HG03460 (cell line): ENCODE measurements at regions not wholly inside any gene's neighbourhood (a gene's known extent, or its start where the extent isn't known, plus 50 kb on each side); places are given as distances from the start of the nearest gene placed in this dataset.

Source experiments
- ATAC-seq: cut with Tn5 transposase; IDR thresholded peaks from one replicate; pipeline ENCODE4 v1.9.1; 2021; ENCODE audit not compliant: unreplicated experiment

DNA sequence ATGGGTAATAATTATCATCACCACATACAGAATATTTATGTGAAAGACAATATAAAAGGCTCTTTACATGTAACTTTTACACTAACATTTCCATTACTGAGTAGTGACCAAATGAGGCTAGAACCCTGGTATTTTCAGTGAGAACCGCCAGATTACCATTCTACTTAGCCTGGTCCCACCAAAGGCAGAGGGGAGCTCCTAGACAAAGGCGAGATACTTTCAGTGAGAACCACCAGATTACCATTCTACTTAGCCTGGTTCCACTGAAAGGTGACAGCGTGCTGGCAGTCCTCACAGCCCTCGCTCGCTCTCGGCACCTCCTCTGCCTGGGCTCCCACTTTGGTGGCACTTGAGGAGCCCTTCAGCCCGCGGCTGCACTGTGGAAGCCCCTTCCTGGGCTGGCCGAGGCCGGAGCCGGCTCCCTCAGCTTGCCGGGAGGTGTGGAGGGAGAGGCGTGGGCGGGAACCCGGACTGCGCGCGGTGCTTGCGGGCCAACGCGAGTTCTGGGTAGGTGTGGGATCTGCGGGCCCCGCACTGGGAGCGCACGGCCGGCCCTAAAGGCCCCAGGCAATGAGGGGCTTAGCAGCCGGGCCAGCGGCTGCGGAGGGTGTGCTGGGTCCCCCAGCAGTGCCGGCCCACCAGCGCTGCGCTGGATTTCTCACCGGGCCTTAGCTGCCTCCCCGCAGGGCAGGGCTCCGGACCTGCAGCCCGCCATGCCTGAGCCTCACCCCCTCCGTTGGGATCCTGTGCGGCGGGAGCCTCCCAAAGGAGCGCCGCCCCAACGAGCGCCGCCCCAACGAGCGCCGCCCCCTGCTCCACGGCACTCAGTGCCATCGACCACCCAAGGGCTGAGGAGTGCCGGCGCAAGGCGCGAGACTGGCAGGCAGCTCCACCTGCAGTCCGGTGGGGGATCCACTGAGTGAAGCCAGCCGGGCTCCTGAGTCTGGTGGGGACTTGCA lies 1276.1 kb downstream of the PCDH7 start:
- no peak for ATAC-seq

DNA sequence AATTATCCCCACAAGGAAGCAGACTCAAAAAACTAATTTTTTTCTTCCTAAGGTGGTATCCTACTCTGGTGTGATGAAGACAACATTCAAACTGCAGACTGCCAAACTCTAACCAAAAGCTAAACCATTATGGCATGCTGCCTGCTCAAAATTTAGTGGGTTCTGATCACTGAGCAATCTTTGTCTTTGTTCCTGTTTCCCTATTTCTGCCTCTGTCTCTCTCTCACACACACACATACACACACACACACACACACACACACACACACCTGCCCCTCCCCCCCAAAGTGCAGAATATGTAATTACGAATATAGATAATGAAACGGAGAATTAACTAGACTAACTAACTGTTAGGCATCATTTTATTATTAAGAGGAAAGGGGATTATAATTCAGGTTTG lies 1278.6 kb downstream of the PCDH7 start:
- ATAC-seq: no peak

DNA sequence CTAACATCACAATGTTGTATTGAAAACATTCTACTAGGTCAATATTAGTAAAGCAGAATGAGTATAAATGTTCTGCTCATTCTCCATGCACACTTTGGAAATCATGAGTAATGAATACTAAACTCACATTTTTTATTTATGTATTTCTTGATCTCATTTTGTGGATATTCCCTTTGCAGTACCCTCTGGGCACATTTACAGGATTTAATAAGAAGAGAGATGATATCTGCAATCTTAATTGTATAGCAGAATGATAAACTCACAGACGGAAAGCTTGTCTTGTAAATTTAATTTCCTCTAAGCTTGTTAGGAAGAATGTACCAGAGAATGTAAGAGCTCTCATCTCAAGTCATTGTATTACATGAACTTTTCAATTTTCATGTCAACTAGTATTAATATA lies 1279.7 kb downstream of the PCDH7 start:
- ATAC-seq: no peak

DNA sequence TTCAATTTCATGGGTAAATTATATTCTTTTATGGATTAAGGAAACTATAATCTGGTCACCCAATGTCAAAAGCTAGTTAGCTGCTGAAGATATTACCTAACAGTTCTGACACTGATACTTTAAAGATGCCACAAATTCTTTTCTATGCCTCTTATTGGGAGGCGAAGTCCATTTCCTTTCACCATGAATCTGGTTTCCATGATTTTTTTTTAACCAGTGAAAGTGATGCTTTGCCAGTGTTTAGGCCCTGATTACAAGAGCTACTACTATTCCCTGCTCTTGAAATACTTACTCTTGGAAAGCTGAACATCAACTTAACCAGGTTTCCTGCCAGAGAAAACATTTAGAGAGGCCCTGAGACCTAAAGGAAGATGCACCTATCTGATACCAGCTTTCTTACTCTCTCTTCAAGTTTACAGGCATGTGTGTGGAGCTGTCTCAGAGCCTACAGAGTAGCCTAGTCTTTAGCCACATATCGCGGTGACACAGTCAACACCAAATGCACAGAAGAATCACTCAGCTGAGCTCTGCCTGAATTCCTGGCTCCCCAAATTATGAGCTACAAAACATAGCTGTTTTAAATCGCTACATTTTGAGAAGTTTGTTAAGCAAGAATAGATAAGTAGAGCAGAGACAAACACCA lies 1280.8 kb downstream of the PCDH7 start:
- ATAC-seq: no peak

- ATAC-seq: no peak
Observed at GRCh38 chr4:32002037-32002747, 1282.0 kb downstream of the PCDH7 start.

DNA sequence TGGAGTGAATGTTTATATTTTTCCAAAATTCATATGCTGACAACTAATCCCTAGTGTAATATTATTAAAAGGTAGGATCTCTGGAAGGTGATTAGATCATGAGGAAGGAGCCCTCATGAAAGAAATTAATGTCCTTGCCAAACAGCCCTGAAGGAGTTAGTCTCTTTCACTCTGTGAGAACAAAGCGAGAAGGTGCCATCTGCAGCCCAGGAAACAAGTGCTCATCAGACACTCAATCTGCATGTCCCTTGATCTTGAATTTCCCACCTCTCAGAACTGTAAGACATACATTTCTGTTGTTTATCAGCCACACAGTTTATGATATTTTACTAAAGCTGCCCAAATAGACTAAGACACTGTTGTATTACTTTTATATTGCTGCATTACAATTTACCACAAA lies 1283.4 kb downstream of the PCDH7 start:
- no peak for ATAC-seq

- no peak for ATAC-seq
Observed at GRCh38 chr4:32010221-32010620, 1290.1 kb downstream of the PCDH7 start.

DNA sequence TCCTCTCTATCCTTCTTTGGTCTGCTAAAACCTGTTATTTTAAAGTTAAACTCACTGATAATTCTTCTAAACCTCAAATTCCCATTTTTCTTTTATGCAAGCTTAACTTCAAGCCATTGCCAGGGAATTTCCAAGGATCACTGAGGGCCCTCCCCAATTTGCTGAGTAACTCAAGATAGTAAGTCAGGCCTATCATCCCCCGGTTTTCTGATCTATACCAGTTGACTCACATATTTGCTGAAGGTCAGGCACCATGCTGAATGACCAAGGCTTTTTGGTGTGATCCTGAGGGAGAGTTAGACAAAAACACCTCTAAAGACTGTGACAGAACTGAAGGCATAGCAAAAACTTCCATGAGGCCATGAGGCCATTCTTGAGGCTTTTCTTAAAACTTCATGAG lies 1301.9 kb downstream of the PCDH7 start:
- ATAC-seq: no peak

- ATAC-seq: no peak
Observed at GRCh38 chr4:32025851-32026459, 1305.8 kb downstream of the PCDH7 start.

DNA sequence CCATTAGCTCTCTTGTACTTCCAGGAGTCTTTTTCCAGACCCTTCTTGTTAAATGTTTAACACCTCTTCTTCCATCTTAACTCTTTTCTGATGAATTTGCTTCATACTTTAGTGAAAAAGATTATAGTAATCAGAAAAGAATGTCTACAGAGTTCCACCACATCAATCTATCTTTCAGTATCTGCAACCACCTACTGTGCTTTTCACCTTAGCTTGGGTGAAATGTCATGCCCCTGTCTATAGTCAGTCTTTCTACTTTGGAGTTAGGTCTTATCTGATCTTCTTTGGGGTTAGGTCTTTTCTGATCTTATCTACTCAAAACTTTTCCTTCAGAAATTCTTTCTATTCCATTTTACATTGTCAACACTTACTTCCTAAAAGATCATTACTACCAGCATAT lies 1310.2 kb downstream of the PCDH7 start:
- ATAC-seq: no peak

DNA sequence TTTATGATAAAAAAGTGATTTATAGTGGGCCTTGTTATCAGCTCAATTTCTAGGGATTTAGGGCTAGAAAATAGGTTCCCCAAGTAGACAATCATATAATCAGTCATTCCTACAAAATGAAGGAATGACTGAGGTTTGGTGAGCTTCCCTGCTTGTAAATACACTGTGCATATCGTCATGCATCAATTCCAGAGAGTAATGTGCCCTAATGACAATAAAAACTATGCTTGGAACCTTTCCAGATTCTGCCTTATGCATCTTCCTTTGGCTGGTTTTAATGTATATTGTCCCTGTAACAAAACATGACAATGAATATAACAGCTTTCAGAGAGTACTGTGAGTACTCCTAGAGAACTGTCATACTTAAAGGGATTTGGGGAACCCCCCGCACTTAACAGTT lies 1310.9 kb downstream of the PCDH7 start:
- no peak for ATAC-seq

- no peak for ATAC-seq
Observed at GRCh38 chr4:32032136-32032672, 1312.0 kb downstream of the PCDH7 start.

DNA sequence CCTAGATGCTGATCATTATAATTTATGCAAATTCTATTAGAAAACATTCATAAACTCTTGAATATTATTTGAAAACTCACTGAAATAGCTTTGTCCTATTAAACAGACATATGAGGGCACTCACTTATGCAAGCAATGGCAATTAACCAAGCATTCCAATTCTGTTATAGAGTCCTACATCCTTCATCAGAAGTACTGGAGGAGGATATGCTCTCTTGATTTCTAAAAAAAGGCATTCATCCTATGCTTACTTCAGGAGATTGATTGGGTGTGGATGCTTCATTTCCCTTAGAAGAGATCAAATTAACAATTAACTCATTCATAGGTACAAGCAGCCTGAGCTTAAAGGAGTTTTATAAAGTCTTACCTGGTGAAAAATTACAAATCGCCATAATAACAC lies 1317.2 kb downstream of the PCDH7 start:
- no peak for ATAC-seq

DNA sequence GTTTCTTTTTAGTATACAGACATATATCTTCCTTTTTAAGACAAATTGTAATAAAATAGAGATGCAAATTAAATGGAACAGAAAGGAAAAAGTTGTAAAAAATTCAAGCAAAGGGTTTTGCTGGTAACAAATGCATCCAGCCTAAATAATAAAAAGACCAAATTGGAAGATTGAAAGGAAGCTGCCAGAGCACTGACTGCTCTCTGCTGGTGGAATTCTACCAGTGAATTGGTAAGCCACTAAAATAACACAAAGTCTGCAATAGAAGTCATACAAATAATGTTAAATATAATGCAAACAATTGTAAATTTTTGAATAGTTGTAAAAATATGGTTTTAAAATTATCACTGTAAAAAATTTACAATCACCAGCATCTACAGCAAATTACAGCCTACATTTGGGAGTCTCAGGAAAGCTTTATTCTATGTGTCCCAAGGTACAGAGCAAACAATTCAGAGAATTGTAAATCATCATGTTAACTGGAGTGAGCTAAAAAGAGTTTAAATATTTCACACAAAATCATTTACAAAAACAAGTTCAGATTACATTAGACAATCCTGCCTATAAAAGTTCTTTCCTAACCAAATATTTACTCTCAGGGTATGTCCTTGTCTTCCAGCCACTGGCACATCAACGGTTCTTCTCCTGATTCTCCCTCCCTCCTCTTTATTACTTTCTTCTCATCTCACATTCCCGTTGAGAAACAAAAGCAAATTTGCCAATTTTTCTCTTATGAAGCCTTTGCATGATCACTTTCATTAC lies 1322.5 kb downstream of the PCDH7 start:
- no peak for ATAC-seq

DNA sequence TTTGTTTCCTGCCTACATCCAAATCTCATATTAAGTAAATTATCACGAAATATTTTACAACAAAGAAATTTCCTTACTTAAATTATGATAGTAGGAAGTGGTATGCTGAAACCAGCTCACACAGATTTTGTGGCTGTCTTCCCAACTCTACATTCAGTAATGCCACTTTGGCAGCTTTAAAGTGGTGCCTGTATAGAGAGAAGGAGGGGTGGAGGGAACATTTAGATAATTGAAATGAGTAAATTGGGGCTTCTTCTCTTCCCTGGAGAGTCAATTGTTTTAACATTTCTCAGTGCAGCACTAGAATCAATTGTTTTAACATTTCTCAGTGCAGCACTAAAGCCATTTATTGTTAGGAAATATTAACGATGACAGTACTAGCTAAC lies 1323.1 kb downstream of the PCDH7 start:
- no peak for ATAC-seq

GRCh38 chr4:32061916-32062315 lies 1341.7 kb downstream of the PCDH7 start:
- no peak for ATAC-seq

GRCh38 chr4:32073542-32073941 lies 1353.4 kb downstream of the PCDH7 start:
- no peak for ATAC-seq

DNA sequence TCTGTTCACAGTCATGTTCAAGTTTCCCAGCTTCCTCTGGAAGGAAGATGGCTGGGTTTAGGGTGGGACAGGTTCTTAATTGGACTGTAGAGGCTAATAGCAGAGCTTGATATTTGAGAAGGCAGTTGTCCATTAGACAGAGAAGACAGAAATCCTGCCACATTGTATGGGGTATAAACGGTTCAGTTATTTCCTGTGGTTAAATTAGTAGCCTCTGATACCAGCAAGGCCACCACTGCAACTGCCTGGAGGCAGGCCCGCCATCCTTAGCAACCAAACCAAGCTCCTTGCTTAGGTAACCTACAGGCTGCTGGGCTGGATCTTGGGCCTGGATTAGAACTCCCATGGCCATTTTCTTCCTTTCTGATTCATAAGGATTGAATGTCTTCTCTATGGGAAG lies 1367.0 kb downstream of the PCDH7 start:
- ATAC-seq: no peak

DNA sequence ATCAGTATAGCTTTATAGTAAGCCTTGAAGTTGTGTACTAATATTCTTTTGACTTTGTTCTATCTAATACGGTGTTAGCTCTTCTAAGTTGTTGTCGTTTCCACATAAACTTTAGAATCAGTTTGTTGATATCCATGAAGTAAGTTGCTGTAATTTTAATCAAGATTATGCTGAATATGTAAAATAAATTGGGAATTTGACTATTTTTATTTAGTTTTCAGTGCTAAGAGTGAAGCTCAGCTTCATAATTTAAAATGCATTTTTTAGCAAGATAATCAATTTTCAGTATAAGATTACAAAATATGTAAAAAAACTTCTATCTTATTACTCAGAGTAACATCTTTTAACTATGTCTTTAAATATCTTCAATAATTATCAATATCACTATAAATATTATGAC lies 1374.8 kb downstream of the PCDH7 start:
- no peak for ATAC-seq

DNA sequence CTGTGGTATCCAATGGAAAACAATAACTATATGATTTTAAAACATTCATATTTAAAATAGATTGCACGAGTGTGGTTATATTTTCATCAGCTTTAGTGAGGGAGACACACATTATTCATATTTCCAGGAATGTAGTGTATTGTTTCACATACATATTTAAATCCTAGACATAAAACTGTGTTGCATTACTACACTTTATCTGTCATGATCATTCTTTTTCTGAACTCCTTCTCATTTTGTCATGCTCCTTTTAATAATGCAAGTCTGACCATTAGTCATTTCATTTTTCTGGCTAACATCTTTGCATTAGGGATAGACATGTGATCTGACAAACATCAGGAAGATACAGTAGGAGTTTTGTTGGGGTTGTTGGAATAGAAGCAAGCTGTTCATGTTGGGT lies 1382.7 kb downstream of the PCDH7 start:
- no peak for ATAC-seq
